ENCODE measurements at regions not wholly inside any gene's neighbourhood (a gene's known extent, or its start where the extent isn't known, plus 50 kb on each side); places are given as distances from the start of the nearest gene placed in this dataset.

DNA sequence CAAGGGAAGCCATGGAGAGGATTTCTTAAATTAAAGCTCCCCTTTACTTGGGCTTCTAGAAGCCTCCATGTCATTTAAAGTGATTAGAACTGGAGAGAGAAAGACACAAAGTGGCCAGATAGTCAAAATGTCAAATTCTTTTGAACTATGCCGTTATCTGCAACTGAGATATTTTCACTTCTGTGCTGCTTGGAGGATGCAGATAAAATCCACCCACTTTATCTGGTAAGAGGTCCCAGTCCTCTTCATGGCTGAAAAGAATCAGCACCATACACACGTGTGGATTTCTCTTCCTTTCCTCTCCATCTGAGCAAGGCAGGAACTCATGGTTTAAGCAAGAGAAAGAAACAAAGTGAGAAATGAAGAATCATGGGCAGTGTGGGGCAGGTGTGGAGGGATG is 276.9 kb upstream of the RUNX1 start:
- FAIRE-seq (no peak), DNase-seq (ENCODE audit: extremely low spot score, insufficient read length, low read depth) (no peak)

DNA sequence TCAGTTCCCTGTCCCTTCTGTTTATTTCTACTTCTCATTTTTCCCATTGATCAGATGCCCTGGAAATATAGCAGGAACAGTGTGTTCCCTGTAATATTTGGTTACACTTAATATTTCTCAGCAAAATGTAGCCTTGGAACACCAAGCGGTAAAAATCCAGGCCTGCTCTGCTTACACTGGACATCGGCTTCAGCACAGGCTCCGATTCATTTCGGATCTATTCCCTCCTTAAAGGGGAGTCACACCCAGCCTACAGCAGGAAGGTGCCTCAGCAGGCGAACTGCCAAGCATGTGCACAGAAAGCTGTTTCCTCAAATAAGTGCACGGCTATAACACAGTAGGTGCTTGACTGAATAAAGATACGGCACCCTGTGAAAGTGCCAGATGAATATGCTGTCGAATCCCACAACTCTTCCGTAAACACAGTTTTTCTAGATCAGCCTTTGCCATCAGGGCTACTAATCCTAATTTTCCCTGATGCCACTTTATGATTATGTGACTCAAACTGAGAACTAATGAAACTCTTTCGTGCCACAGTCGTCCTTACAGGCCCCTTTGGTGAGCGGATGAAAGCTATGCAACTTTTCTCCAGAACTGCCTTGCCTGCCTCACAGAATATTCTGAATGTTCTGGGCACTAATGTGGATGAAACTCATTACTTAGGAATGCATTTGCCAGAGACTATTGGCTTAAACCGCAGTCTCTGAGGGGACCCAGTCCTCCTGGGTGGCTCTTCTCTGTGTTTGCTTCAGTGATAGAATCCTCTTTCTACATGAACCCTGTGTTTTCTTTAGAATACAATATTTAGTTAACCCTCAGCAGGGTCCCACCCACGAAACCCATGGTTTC is 275.5 kb upstream of the RUNX1 start:
- DNase-seq (ENCODE audit: extremely low spot score, insufficient read length, low read depth) (no peak), FAIRE-seq (no peak)

DNA sequence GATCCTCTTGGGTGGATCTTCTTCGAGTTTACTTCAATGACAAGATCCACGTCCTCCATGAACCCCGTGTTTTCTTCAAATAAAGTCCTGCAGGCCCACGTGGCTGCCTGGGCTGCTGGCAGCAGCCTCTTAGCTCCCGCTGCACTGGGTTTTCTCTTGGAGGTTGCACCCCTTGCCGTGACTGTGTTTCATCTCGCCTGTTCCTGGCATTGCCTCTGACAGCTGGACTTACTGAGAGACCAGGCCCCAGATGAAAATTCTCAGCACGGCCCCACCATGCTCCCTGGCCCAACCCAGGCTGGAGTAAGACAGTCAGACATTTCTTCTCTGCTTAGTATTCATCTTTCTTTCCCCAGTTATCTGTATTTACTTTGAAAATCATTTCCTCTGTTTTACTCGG is 274.8 kb upstream of the RUNX1 start:
- no peak for DNase-seq (ENCODE audit: extremely low spot score, insufficient read length, low read depth)
- FAIRE-seq: no peak

GRCh38 chr21:35321322-35322200 is 272.5 kb upstream of the RUNX1 start:
- DNase-seq (ENCODE audit: extremely low spot score, insufficient read length, low read depth): no peak
- FAIRE-seq: no peak

DNA sequence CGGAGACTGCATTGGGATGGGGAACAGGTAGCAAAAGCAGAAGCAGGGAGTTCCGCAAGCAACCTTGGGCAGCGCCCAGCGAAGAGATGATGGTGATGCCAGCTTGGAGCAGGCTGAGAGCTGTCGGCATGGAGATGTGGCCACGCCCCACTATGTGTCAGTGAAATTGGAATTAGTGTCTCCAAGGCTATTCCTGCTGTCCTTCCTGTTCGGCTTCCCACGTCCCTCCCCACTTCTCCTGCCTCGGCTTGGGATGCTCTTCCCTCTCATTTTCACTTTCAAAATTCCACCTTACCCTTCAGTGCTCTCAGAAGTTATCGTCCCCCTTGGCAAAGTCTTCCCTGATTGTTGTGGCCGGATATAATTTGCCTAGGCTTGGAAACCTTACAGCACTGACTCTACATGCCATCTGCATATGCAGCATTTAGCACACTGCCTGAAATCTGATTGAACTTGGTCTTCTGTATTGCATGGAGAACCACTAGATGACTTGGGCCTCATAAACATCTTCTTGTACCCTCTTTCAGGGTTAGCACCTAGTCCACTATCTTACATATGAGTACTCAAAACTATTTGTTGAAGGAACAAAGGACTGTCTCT is 270.7 kb upstream of the RUNX1 start:
- no peak for DNase-seq (ENCODE audit: extremely low spot score, insufficient read length, low read depth)
- FAIRE-seq: no peak

- FAIRE-seq (no peak), DNase-seq (ENCODE audit: extremely low spot score, insufficient read length, low read depth) (no peak)
Measured at GRCh38 chr21:35316933-35317332, 267.8 kb upstream of the RUNX1 start.

DNA sequence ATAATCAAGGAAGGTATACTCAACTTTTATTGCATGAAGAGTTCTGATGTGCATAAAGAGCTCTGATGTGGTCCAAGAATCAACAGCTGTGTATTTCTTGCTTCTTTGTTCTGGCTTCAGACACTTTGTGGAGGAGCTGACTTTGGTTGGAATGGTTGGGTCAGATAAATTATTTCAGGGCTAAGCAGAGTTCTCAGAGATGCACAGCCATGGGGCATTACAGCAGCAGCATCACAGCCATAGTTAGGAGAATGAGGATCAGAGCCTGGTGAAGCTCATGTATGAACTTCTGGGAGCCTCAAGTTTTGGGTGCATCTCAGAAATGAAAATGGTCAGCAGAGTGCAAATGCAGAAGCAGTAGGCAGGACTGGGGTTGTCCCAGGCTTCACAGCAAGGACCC is 267.4 kb upstream of the RUNX1 start:
- FAIRE-seq (no peak), DNase-seq (ENCODE audit: extremely low spot score, insufficient read length, low read depth) (no peak)

GRCh38 chr21:35314857-35315582 is 265.9 kb upstream of the RUNX1 start:
- FAIRE-seq (no peak), DNase-seq (ENCODE audit: extremely low spot score, insufficient read length, low read depth) (no peak)

DNA sequence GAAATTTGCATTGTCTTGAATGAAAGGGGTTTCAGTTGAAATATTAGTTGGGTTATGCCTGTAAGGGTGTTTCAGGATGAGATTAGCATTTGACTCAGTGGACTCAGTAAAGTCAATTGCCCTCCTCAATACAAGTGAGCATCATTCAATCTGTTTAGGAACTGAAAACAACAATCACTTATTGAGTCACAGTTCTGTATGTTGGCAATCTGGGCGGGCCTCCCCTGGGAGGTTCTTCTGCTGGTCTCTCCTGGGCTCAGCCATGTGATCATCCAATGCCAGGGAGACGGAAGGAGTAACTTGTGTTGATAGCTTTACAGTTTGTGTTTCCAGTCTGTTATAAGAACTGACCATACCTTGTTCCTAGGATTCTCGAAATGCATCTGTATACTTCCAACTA is 262.9 kb upstream of the RUNX1 start:
- FAIRE-seq (no peak), DNase-seq (ENCODE audit: extremely low spot score, insufficient read length, low read depth) (no peak)

- DNase-seq (ENCODE audit: extremely low spot score, insufficient read length, low read depth) (no peak), FAIRE-seq (no peak)
Measured at GRCh38 chr21:35309316-35309715, 260.2 kb upstream of the RUNX1 start.

DNA sequence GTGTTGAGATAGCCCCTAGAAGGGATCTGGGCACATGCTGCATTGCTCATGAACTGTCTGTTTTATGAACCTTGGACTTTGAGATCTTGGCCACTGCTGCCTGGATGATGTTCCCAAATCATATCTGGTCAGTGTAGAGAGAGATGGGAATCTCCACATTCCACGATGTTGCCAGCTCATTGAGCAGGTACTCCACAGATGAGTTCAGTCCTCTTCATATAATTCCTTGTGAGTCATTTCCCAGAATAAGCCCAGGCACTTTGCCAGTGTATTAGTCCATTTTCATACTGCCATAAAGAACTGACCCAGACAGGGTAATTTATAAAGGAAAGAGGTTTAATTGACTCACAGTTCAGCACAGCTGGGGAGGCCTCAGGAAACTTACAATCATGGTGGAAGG is 254.0 kb upstream of the RUNX1 start:
- no peak for FAIRE-seq
- no peak for DNase-seq (ENCODE audit: extremely low spot score, insufficient read length, low read depth)

DNA sequence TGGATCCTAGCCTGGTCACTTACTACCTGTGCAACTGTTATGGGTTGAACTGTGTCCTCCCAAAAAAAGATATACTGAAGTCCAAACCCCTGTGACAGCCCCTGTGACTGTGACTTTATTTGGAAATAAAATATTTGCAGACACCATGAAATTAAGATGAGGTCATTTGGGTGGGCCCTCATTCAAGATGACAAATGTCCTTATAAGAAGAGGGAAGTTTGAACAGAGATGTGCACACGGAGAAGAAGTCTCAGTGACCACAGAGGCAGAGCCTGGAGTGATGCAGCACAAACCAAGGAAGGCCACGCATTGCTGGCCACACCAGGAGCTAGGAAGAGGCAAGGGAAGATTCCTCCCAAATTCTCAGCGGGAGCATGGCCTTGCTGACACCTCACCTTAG is 249.7 kb upstream of the RUNX1 start:
- no peak for DNase-seq (ENCODE audit: extremely low spot score, insufficient read length, low read depth)
- FAIRE-seq: no peak

- no peak for DNase-seq (ENCODE audit: extremely low spot score, insufficient read length, low read depth)
Measured at GRCh38 chr21:35297665-35298064, 248.6 kb upstream of the RUNX1 start.

GRCh38 chr21:35294231-35294898 is 245.3 kb upstream of the RUNX1 start:
- DNase-seq (ENCODE audit: extremely low spot score, insufficient read length, low read depth) (no peak), FAIRE-seq (no peak)

More at GRCh38 chr21:35297665-35298064, 248.6 kb upstream of the RUNX1 start:
- no peak for FAIRE-seq

DNA sequence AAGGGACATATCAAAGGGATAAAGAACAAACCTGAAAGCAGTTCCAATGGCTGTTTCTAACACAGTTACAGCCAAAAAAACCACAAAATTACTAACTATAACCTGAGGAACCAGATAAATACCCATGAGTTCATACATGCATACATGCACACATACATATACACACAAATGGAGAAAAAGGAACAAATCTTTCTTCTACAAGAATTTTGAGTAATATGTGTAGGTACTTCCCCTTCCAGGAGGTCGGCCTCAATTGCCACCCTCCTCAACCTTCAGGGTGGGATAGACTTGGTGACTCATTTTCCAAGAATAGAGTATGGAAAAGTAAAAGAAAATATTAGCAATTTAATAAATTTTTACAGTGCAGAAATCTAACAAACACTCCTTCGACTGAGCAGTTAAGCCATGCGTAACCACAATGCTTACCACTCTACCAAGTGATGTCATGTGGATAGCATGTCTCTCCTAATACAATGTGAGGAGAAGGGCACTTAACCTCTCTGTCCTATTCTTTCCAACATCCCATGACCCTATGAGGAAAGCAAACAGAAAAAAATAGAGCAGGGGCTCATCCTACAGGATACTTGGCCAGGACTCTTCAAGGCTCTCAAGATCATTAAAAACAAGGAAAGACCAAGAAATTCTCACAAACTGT is 243.0 kb upstream of the RUNX1 start:
- no peak for DNase-seq (ENCODE audit: extremely low spot score, insufficient read length, low read depth)
- no peak for FAIRE-seq

DNA sequence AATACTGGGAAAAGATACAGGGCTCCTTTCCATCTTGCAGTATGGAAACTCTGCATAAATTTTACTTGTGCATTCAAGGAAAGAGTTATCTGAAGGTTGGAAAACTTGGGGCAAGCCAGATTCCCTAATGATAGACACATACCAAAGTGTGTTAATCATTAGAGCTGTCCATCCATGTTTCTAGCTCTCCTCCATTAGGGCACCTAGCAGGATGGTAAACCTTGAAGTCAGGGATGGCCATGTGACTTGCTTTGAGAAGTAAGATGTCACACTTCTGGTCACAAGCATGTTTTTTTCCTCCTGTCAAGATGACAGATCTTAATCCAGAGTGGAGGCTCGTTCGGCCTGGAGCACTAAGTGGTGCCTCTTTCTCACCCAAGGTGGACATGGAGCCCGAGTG is 241.9 kb upstream of the RUNX1 start:
- FAIRE-seq (no peak), DNase-seq (ENCODE audit: extremely low spot score, insufficient read length, low read depth) (no peak)

GRCh38 chr21:35288238-35288637 is 239.1 kb upstream of the RUNX1 start:
- FAIRE-seq: no peak
- DNase-seq (ENCODE audit: extremely low spot score, insufficient read length, low read depth): no peak

DNA sequence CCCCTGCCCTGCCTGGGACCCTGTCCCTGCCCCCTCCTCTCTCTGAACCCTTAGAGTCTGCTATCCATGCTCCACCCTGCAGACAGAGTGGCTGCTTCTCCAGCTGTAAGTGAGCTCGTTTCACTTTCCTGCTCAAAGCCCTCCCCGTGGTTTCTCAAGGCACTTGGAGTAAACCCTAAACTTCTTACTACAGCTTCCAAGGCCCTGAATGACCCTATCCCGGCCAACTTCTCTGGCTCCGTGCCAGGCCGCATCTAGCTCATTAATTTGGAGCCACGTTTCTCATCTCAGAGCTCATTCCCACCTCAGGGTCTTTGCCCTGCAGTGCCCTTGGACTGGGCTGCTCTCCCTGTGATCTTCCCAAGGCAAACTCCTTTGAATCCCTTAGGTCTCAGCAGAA is 235.1 kb upstream of the RUNX1 start:
- DNase-seq (ENCODE audit: extremely low spot score, insufficient read length, low read depth) (no peak), FAIRE-seq (no peak)

DNA sequence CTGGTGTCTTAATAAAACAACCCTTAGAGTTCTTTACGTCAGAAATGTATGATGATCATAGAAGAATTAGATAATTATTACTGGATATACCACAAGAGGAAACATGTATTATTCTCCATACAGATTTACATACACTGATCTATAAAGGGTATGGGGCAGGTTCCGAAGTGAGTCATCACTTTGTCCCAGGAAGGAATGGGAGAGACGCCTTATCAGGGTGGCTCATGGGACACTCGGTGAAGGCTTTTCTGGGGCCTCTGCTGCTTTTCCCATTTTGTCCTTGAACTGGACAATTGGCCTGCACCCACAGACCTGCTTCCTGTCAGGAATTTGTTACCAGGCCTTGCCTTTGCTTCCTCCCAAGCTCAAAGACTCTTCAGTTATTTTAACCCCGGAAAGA is 233.8 kb upstream of the RUNX1 start:
- no peak for FAIRE-seq

More for the DNA sequence above, 233.8 kb upstream of the RUNX1 start:
- DNase-seq (ENCODE audit: extremely low spot score, insufficient read length, low read depth): no peak
